ENCODE measurements at regions not wholly inside any gene's neighbourhood (a gene's known extent, or its start where the extent isn't known, plus 50 kb on each side); places are given as distances from the start of the nearest gene placed in this dataset.
"Not testable (repeated sequence)": the region's sequence is repeated elsewhere in the genome, so short reads cannot be mapped to it uniquely, and the experiment has no call there.

DNA sequence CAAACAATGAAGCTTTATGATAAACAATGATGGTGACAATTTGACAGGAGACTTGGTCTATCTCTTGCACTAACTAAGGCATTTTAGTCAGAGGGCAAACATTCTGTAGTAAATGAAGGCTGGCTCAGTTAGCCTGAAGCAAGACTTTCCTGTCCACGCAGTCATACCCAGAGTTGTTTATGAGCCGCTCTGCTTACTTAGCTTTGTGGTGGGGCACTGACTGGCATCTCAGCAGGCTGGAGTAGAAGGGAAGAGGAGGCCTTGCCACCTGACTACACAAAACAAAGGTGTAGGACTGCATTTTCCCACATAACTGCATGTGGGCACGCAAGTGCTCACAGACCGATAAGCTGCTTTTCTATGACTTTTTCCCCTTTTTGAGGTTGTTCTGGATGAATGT, 133.7 kb upstream of the EPB41L4A start:
- H3K27ac ChIP-seq (ENCODE audit: low read depth, low read length): no peak overlapping the region
- H3K27me3 ChIP-seq (ENCODE audit: control insufficient read depth, insufficient read depth, low read length): no peaks in the 10 kb centered on the region
- H3K9ac ChIP-seq (ENCODE audit: low read length): no peak overlapping the region
- no peaks in the 10 kb centered on the region for H3K36me3 ChIP-seq (ENCODE audit: control insufficient read depth, insufficient read depth, low read length)
- no peak overlapping the region for H3K4me3 ChIP-seq (ENCODE audit: low read depth, low read length)
- H3K9me3 ChIP-seq (ENCODE audit: control insufficient read depth, insufficient read depth, low read depth, low read length): no peaks in the 10 kb centered on the region
- no peaks in the 10 kb centered on the region for H3K4me1 ChIP-seq (ENCODE audit: control insufficient read depth, insufficient read depth, low read length)

GRCh38 chr5:112554101-112554977, 135.3 kb upstream of the EPB41L4A start:
- no peak overlapping the region for H3K27ac ChIP-seq (ENCODE audit: low read depth, low read length)
- H3K9me3 ChIP-seq (ENCODE audit: control insufficient read depth, insufficient read depth, low read depth, low read length): no peaks in the 10 kb centered on the region
- H3K27me3 ChIP-seq (ENCODE audit: control insufficient read depth, insufficient read depth, low read length): no peaks in the 10 kb centered on the region
- H3K4me3 ChIP-seq (ENCODE audit: low read depth, low read length): no peak overlapping the region
- no peaks in the 10 kb centered on the region for H3K4me1 ChIP-seq (ENCODE audit: control insufficient read depth, insufficient read depth, low read length)
- no peak overlapping the region for H3K9ac ChIP-seq (ENCODE audit: low read length)
- H3K36me3 ChIP-seq (ENCODE audit: control insufficient read depth, insufficient read depth, low read length): no peaks in the 10 kb centered on the region

DNA sequence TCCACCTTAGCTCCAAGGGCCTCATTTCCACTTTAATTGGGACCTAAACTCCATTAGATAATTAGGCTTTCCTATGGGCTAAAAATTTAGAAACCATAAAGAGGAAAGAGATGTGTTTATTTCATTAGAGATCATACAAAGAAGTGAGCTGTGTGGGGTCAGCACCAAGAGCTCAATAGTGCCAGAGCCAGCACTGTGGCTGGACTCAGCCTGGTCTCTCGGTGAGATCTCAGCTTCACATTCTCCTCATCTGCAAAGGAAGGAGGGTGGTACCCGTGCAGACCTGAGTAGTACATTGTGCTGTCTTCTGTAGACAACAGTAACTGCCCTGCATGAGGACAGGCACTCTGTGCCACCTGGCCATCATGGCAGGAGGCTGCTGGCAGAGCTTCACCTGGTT, 136.1 kb upstream of the EPB41L4A start:
- H3K9ac ChIP-seq (ENCODE audit: low read length): no peak overlapping the region
- no peak overlapping the region for H3K4me3 ChIP-seq (ENCODE audit: low read depth, low read length)
- H3K9me3 ChIP-seq (ENCODE audit: control insufficient read depth, insufficient read depth, low read depth, low read length): no peaks in the 10 kb centered on the region
- H3K4me1 ChIP-seq (ENCODE audit: control insufficient read depth, insufficient read depth, low read length): no peaks in the 10 kb centered on the region
- H3K27me3 ChIP-seq (ENCODE audit: control insufficient read depth, insufficient read depth, low read length): no peaks in the 10 kb centered on the region
- no peak overlapping the region for H3K27ac ChIP-seq (ENCODE audit: low read depth, low read length)
- H3K36me3 ChIP-seq (ENCODE audit: control insufficient read depth, insufficient read depth, low read length): no peaks in the 10 kb centered on the region

GRCh38 chr5:112555691-112556090, 136.6 kb upstream of the EPB41L4A start:
- Histone ChIP-seq H3K27ac (ENCODE audit: low read depth, low read length) (no peak overlapping the region), H3K4me1 (ENCODE audit: control insufficient read depth, insufficient read depth, low read length) (no peaks in the 10 kb centered on the region), H3K4me3 (ENCODE audit: low read depth, low read length) (no peak overlapping the region), H3K9ac (ENCODE audit: low read length) (no peak overlapping the region), H3K9me3 (ENCODE audit: control insufficient read depth, insufficient read depth, low read depth, low read length) (no peaks in the 10 kb centered on the region), H3K36me3 (ENCODE audit: control insufficient read depth, insufficient read depth, low read length) (no peaks in the 10 kb centered on the region), H3K27me3 (ENCODE audit: control insufficient read depth, insufficient read depth, low read length) (no peaks in the 10 kb centered on the region)

GRCh38 chr5:112559501-112559900, 140.4 kb upstream of the EPB41L4A start:
- not testable (repeated sequence) for H3K9ac ChIP-seq (ENCODE audit: low read length); H3K4me3 ChIP-seq (ENCODE audit: low read depth, low read length); H3K36me3 ChIP-seq (ENCODE audit: control insufficient read depth, insufficient read depth, low read length); H3K27ac ChIP-seq (ENCODE audit: low read depth, low read length); H3K27me3 ChIP-seq (ENCODE audit: control insufficient read depth, insufficient read depth, low read length); H3K4me1 ChIP-seq (ENCODE audit: control insufficient read depth, insufficient read depth, low read length)
- peaks cover 32% of the 10 kb centered on the region for H3K9me3 ChIP-seq (ENCODE audit: control insufficient read depth, insufficient read depth, low read depth, low read length)

GRCh38 chr5:112560371-112560770, 141.3 kb upstream of the EPB41L4A start:
- H3K9me3 ChIP-seq (ENCODE audit: control insufficient read depth, insufficient read depth, low read depth, low read length): peaks cover 40% of the 10 kb centered on the region
- no peak overlapping the region for H3K9ac ChIP-seq (ENCODE audit: low read length)

DNA sequence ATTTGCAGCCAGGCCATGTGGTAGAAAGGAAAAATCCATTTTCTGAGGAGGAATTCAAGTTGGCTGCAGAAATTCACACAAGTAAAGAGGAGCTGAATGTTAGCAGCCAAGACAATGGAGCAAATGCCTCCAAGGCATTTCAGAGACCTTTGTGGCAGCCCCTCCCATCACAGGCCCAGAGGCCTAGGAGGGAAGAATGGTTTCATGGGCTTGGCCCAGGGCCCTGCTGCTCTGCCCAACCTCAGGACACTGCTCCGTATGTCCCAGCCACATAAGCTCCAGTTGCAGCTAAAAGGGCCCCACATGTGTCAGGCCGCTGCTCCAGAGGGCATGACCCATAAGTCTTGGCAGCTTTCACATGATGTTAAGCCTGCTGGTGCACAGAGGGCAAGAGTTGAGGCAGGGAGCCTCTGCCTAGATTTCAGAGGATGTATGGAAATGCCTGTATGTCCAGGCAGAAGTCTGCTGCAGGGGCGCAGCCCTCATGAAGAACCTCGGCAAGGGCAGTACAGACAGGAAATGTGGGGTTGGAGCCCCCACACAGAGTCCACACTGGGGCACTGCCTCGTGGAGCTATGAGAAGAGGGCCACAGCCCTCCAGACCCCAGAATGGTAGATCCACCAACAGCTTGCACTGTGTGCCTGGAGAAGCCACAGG, 144.2 kb upstream of the EPB41L4A start:
- H3K9ac ChIP-seq (ENCODE audit: low read length): no peak overlapping the region
- no peaks in the 10 kb centered on the region for H3K27me3 ChIP-seq (ENCODE audit: control insufficient read depth, insufficient read depth, low read length)
- no peaks in the 10 kb centered on the region for H3K4me1 ChIP-seq (ENCODE audit: control insufficient read depth, insufficient read depth, low read length)
- H3K36me3 ChIP-seq (ENCODE audit: control insufficient read depth, insufficient read depth, low read length): no peaks in the 10 kb centered on the region
- no peak overlapping the region for H3K27ac ChIP-seq (ENCODE audit: low read depth, low read length)
- peaks cover 43% of the 10 kb centered on the region for H3K9me3 ChIP-seq (ENCODE audit: control insufficient read depth, insufficient read depth, low read depth, low read length)
- no peak overlapping the region for H3K4me3 ChIP-seq (ENCODE audit: low read depth, low read length)

More at GRCh38 chr5:112560371-112560770, 141.3 kb upstream of the EPB41L4A start:
- Histone ChIP-seq H3K27me3 (ENCODE audit: control insufficient read depth, insufficient read depth, low read length) (no peaks in the 10 kb centered on the region), H3K4me3 (ENCODE audit: low read depth, low read length) (no peak overlapping the region), H3K4me1 (ENCODE audit: control insufficient read depth, insufficient read depth, low read length) (no peaks in the 10 kb centered on the region), H3K27ac (ENCODE audit: low read depth, low read length) (no peak overlapping the region), H3K36me3 (ENCODE audit: control insufficient read depth, insufficient read depth, low read length) (no peaks in the 10 kb centered on the region)

- no peaks in the 10 kb centered on the region for H3K4me1 ChIP-seq (ENCODE audit: control insufficient read depth, insufficient read depth, low read length)
- H3K27ac ChIP-seq (ENCODE audit: low read depth, low read length): no peak overlapping the region
- peaks cover 38% of the 10 kb centered on the region for H3K9me3 ChIP-seq (ENCODE audit: control insufficient read depth, insufficient read depth, low read depth, low read length)
- H3K27me3 ChIP-seq (ENCODE audit: control insufficient read depth, insufficient read depth, low read length): no peaks in the 10 kb centered on the region
- H3K36me3 ChIP-seq (ENCODE audit: control insufficient read depth, insufficient read depth, low read length): no peaks in the 10 kb centered on the region
- H3K4me3 ChIP-seq (ENCODE audit: low read depth, low read length): no peak overlapping the region
- no peak overlapping the region for H3K9ac ChIP-seq (ENCODE audit: low read length)
These were observed 147.2 kb upstream of the EPB41L4A start for GRCh38 chr5:112566251-112566650.

- no peaks in the 10 kb centered on the region for H3K27me3 ChIP-seq (ENCODE audit: control insufficient read depth, insufficient read depth, low read length)
- peaks cover 14% of the 10 kb centered on the region for H3K9me3 ChIP-seq (ENCODE audit: control insufficient read depth, insufficient read depth, low read depth, low read length)
- H3K4me1 ChIP-seq (ENCODE audit: control insufficient read depth, insufficient read depth, low read length): no peaks in the 10 kb centered on the region
These were observed 150.5 kb upstream of the EPB41L4A start for GRCh38 chr5:112569596-112569995.

DNA sequence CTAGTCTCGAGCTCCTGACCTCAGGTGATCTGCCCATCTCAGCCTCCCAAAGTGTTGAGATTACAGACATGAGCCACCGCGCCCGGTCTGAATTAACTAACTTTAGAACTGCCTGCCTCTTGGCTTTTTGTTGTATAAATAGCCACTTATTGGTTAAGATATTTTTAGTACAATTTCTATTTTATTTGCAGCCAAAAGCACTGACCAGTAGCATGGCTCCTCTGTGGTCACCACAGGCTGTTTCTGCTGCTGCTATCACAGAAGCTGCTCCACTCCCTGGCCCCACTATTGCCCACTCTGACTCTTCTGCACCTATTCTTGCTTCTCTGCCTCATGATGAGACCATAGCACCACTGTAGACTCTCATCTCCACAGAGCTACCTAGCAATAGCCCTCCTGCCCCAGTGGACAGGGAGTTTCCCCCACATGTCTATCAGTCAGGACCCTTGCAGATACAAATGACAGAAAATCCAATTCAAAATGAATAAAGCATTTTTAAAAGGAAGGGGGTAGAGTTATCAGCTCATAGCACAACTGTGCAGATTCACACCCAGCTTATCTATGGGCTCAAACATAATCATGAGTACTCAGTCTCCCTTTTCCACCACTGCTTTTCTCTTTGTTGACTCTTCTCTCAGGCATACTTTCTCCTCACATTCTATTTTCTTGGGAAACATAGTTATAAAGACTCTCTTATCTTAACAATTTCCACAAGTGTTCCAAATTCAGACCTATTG, 151.8 kb upstream of the EPB41L4A start:
- no peaks in the 10 kb centered on the region for H3K36me3 ChIP-seq (ENCODE audit: control insufficient read depth, insufficient read depth, low read length)
- H3K9me3 ChIP-seq (ENCODE audit: control insufficient read depth, insufficient read depth, low read depth, low read length): peaks cover 7% of the 10 kb centered on the region; the same call in 1 of the 2 replicates
- H3K4me1 ChIP-seq (ENCODE audit: control insufficient read depth, insufficient read depth, low read length): no peaks in the 10 kb centered on the region
- H3K4me3 ChIP-seq (ENCODE audit: low read depth, low read length): no peak overlapping the region
- no peak overlapping the region for H3K9ac ChIP-seq (ENCODE audit: low read length)
- H3K27me3 ChIP-seq (ENCODE audit: control insufficient read depth, insufficient read depth, low read length): no peaks in the 10 kb centered on the region
- H3K27ac ChIP-seq (ENCODE audit: low read depth, low read length): no peak overlapping the region

More at GRCh38 chr5:112569596-112569995, 150.5 kb upstream of the EPB41L4A start:
- Histone ChIP-seq H3K36me3 (ENCODE audit: control insufficient read depth, insufficient read depth, low read length) (no peaks in the 10 kb centered on the region), H3K9ac (ENCODE audit: low read length) (no peak overlapping the region), H3K4me3 (ENCODE audit: low read depth, low read length) (no peak overlapping the region), H3K27ac (ENCODE audit: low read depth, low read length) (no peak overlapping the region)

GRCh38 chr5:112573441-112573840, 154.4 kb upstream of the EPB41L4A start:
- Histone ChIP-seq H3K4me3 (ENCODE audit: low read depth, low read length) (no peak overlapping the region), H3K27me3 (ENCODE audit: control insufficient read depth, insufficient read depth, low read length) (no peaks in the 10 kb centered on the region), H3K36me3 (ENCODE audit: control insufficient read depth, insufficient read depth, low read length) (no peaks in the 10 kb centered on the region), H3K9ac (ENCODE audit: low read length) (no peak overlapping the region), H3K4me1 (ENCODE audit: control insufficient read depth, insufficient read depth, low read length) (no peaks in the 10 kb centered on the region), H3K27ac (ENCODE audit: low read depth, low read length) (no peak overlapping the region), H3K9me3 (ENCODE audit: control insufficient read depth, insufficient read depth, low read depth, low read length) (peaks cover 6% of the 10 kb centered on the region; the same call in 1 of the 2 replicates)
